NCI-H526 treated with DMSO at 0.1 percent for 48 hours (cell line): ENCODE measurements at regions not wholly inside any gene's neighbourhood (a gene's known extent, or its start where the extent isn't known, plus 50 kb on each side); places are given as distances from the start of the nearest gene placed in this dataset.
"Not testable (repeated sequence)": the region's sequence is repeated elsewhere in the genome, so short reads cannot be mapped to it uniquely, and the experiment has no call there.

Source experiments
- DNase-seq: peaks from one replicate; lab custom pipeline; 2025; lab: John Stamatoyannopoulos, UW

DNA sequence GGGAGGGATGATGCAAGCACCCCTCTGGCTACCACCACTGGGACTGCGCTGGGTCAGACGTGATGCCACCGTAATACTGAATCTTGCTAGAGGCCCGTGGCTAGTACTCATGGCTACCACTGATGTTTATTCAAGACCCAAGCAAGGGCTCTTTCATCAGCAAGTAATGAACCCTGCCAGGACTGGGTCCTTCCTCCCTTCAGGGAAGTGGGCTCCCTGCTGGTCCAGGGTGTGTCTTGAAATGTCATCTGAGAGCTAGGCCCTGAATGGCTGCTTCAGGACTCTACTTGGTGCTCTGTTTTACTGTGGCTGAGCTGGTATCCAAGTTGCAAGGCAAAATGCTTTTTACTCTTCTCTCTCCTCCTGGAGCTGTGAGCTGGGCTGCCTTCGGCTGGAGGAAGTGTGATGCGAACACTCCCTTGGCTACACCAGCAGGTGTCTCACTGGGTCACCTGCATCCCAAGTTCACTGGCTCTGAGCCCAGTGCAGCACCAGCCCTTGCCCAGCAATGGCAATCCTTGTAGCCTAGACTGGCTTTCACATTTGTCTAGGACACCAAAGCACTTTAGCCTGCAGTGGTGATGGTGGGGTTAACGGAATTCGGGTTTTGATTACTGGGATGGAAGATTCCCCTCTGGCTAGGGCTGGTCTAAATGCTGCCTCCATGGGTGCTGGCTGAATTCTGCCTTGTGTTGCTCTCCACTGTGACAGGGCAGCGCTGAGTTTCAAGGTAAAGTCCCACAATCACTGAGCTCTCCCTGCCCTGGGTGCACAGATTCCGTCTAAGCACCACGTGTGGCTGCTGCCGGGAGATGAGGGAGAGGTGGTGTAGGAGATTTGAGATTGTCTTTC lies 98.6 kb downstream of the USP22 start:
- no peak for DNase-seq

DNA sequence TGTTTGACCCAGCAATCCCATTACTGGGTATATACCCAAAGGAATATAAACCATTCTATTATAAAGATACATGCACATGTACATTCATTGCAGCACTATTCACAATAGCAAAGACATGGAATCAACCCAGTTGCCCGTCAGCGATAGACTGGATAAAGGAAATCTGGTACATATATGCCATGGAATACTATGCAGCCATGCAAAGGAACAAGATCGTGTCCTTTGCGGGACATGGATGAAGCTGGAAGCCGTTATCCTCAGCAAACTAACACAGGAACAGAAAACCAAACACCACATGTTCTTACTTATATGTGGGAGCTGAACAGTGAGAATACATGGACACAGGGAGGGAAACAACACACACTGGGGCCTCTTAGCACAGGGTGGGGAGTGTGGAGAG lies 95.1 kb downstream of the USP22 start:
- DNase-seq, result not testable (repeated sequence)

DNA sequence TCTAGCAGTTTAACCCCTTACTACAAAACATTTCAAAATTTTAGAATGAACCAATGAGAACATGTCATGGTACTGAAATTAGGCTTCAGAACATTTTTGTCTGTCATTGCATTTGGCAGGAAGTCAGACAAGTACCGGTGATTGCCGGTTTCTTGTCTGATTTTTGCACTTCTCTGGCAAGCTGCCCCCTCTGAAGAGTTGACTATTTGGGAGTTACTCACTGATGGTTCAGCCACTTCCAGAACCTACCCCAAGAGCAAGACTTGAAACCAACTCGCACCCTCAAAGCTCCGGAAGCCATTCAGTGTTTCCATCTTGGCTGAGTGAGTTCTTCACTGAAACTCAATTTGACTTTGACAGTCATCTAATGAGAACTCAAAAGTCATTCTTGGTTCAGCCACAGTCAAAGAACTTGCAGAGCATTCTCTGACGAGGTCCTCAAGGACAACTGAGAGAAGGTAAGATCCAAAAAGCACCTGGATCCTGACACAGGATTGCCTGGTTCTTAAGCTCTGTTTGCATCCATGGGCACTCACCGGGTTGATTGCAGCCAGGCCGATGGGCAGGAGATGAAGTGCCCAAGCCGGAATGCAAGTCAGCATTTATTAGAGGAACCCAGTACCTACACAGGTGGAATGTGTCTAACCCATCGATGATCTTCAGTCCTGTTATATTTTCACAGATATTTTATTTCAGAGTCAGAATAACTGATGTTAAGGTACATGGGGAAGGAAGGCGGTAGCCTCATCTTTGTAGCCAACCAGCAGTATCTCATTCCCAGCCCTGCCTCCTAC lies 93.6 kb downstream of the USP22 start:
- DNase-seq, result no peak
